Upper lobe of left lung (tissue), 6 donors: ENCODE measurements at regions not wholly inside any gene's neighbourhood (a gene's known extent, or its start where the extent isn't known, plus 50 kb on each side); places are given as distances from the start of the nearest gene placed in this dataset.
A peak's percentile ranks its signal among the peaks of the same experiment; 100 is the strongest.

Experiments
- ATAC-seq, 2 donors: fragments of 200-7000 bp; cut with Tn5 transposase; one replicate each; pipeline ENCODE4 v1.9.1; 2022; ENCODE audit warnings: mild to moderate bottlenecking in 2 of 2, moderate library complexity in 2 of 2; ENCODE audit not compliant: low FRiP score in 2 of 2
- DNase-seq, 2 donors: peaks; one replicate each; pipeline ENCODE4 v3.0.0-alpha.2; 2019 to 2020
- H3K27ac ChIP-seq, 4 donors: fragments of 200-600 bp; sonication (generic); one replicate each; pipeline ENCODE4 v1.5.1; 2016 to 2019
- H3K27me3 ChIP-seq, 4 donors: fragments of 200-600 bp; sonication (generic); one replicate each; pipeline ENCODE4 v1.5.1; 2017 to 2019
- H3K36me3 ChIP-seq, 4 donors: fragments of 200-600 bp; sonication (generic); one replicate each; pipeline ENCODE4 v1.5.1; 2016 to 2019
- H3K4me1 ChIP-seq, 4 donors: fragments of 200-600 bp; sonication (generic); one replicate each; pipeline ENCODE4 v1.5.1; 2018 to 2019
- H3K4me3 ChIP-seq, 4 donors: fragments of 200-600 bp; sonication (generic); one replicate each; pipeline ENCODE4 v1.5.1; 2017 to 2019; ENCODE audit warnings: mild to moderate bottlenecking in 2 of 4, moderate library complexity in 1 of 4
- H3K9me3 ChIP-seq, 4 donors: fragments of 200-600 bp; sonication (generic); one replicate each; pipeline ENCODE4 v1.5.1; 2018 to 2019
- CTCF ChIP-seq, 6 experiments: fragments of 450-650 bp in 4 of 6; fragments of 200-600 bp in 2 of 6; sonication (generic) in 2 of 6; IDR thresholded peaks; one replicate each; pipeline ENCODE4 v1.5.1; 2016 to 2019; ENCODE audit warnings: antibody characterized with exemption in 6 of 6
- EP300 ChIP-seq, 4 donors: sonication (generic); formaldehyde crosslinking; IDR thresholded peaks; one replicate each; pipeline ENCODE4 v1.5.1; 2017; ENCODE audit warnings: antibody characterized with exemption in 4 of 4, control low read depth in 2 of 4
- POLR2A ChIP-seq, 4 donors: fragments of 450-650 bp; IDR thresholded peaks; one replicate each; pipeline ENCODE4 v1.5.1; 2016 to 2017; ENCODE audit warnings: antibody characterized with exemption in 4 of 4, mild to moderate bottlenecking in 2 of 4
- POLR2AphosphoS5 ChIP-seq, 2 donors: sonication (generic); formaldehyde crosslinking; IDR thresholded peaks; one replicate each; pipeline ENCODE4 v1.5.1; 2017; ENCODE audit warnings: antibody characterized with exemption in 2 of 2
- WGBS, 2 donors: methylation state at CpG; one replicate each; pipeline ENCODE4 v1.1.5; 2017 to 2018; 5-methylcytosine and 5-hydroxymethylcytosine counted together
- donor health status: DM: no; HTN: no; CAD: no; lungs with moderate emphysema.
- donor health status: DM: no; HTN: yes; CAD: no; lungs with severe emphysema.

GRCh38 chr20:57896017-57896416 lies 186.2 kb upstream of the PMEPA1 start:
- H3K36me3 ChIP-seq, result no peaks in the 10 kb centered on the region
- ATAC-seq, result no peak
- H3K4me3 ChIP-seq, result no peak overlapping the region
- peak in 1 of 2 donors; percentile 32 for DNase-seq
- no peak for TF ChIP-seq CTCF (IDR thresholded peaks at IDR 0.05)
- 93 to 97% methylated on average over 5 to 8 of the region's 8 CpGs for WGBS, 2 donors
- no peaks in the 10 kb centered on the region for H3K27me3 ChIP-seq
- no peaks in the 10 kb centered on the region for H3K4me1 ChIP-seq
- no peak overlapping the region for H3K27ac ChIP-seq
- no peaks in the 10 kb centered on the region for H3K9me3 ChIP-seq

GRCh38 chr20:57895161-57895855 lies 185.5 kb upstream of the PMEPA1 start:
- no peaks in the 10 kb centered on the region for H3K27me3 ChIP-seq
- no peak overlapping the region for H3K4me3 ChIP-seq
- DNase-seq (no peak), ATAC-seq (no peak)
- TF ChIP-seq POLR2A (IDR thresholded peaks at IDR 0.05) (no peak), CTCF (IDR thresholded peaks at IDR 0.05) (no peak), EP300 (IDR thresholded peaks at IDR 0.05) (no peak), POLR2AphosphoS5 (IDR thresholded peaks at IDR 0.05) (no peak)
- WGBS, 2 donors, result 93 to 95% methylated on average over 8 to 9 of the region's 9 CpGs
- no peaks in the 10 kb centered on the region for H3K36me3 ChIP-seq
- H3K4me1 ChIP-seq, result no peaks in the 10 kb centered on the region
- no peaks in the 10 kb centered on the region for H3K9me3 ChIP-seq
- H3K27ac ChIP-seq, result no peak overlapping the region

- TF ChIP-seq EP300 (IDR thresholded peaks at IDR 0.05) (no peak), POLR2A (IDR thresholded peaks at IDR 0.05) (no peak)
- no peak for DNase-seq
These were observed 184.7 kb upstream of the PMEPA1 start for GRCh38 chr20:57894522-57894921.

GRCh38 chr20:57894096-57894495 lies 184.3 kb upstream of the PMEPA1 start:
- Histone ChIP-seq H3K4me1 (no peaks in the 10 kb centered on the region), H3K27me3 (no peaks in the 10 kb centered on the region), H3K9me3 (no peaks in the 10 kb centered on the region), H3K36me3 (no peaks in the 10 kb centered on the region), H3K27ac (no peak overlapping the region), H3K4me3 (no peak overlapping the region)
- no peak for ATAC-seq
- DNase-seq, result no peak
- no peak for TF ChIP-seq CTCF (IDR thresholded peaks at IDR 0.05)
- no peak for TF ChIP-seq POLR2A (IDR thresholded peaks at IDR 0.05)
- no peak for TF ChIP-seq POLR2AphosphoS5 (IDR thresholded peaks at IDR 0.05)
- TF ChIP-seq EP300 (IDR thresholded peaks at IDR 0.05), result no peak
- WGBS, 2 donors, result 92 to 94% methylated on average over 9 to 10 of the region's 10 CpGs

More at GRCh38 chr20:57894522-57894921, 184.7 kb upstream of the PMEPA1 start:
- ATAC-seq, result no peak
- no peak overlapping the region for H3K4me3 ChIP-seq
- no peaks in the 10 kb centered on the region for H3K36me3 ChIP-seq
- H3K9me3 ChIP-seq, result no peaks in the 10 kb centered on the region
- H3K4me1 ChIP-seq, result no peaks in the 10 kb centered on the region
- no peaks in the 10 kb centered on the region for H3K27me3 ChIP-seq
- H3K27ac ChIP-seq, result no peak overlapping the region

- DNase-seq, result no peak
- no peak for ATAC-seq
- Histone ChIP-seq H3K27ac (no peak overlapping the region), H3K27me3 (no peaks in the 10 kb centered on the region), H3K36me3 (no peaks in the 10 kb centered on the region), H3K4me3 (no peak overlapping the region), H3K9me3 (no peaks in the 10 kb centered on the region), H3K4me1 (no peaks in the 10 kb centered on the region)
- 85 to 93% methylated on average over 15 to 16 of the region's 16 CpGs for WGBS, 2 donors
- no peak for TF ChIP-seq POLR2AphosphoS5 (IDR thresholded peaks at IDR 0.05)
- no peak for TF ChIP-seq POLR2A (IDR thresholded peaks at IDR 0.05)
- TF ChIP-seq CTCF (IDR thresholded peaks at IDR 0.05), result no peak
- no peak for TF ChIP-seq EP300 (IDR thresholded peaks at IDR 0.05)
These were observed 183.7 kb upstream of the PMEPA1 start for GRCh38 chr20:57893366-57893999.
